ENCODE measurements at regions not wholly inside any gene's neighbourhood (a gene's known extent, or its start where the extent isn't known, plus 50 kb on each side); places are given as distances from the start of the nearest gene placed in this dataset.

GRCh38 chr12:115444346-115444745 is 760.4 kb upstream of the TBX3 start:
- no peak for TF ChIP-seq CTCF (IDR thresholded peaks at IDR 0.05 in 4 of 5, conservative IDR thresholded peaks at IDR 0.05 in 1 of 5)
- no peak for TF ChIP-seq POLR2A (IDR thresholded peaks at IDR 0.05)

Data from gastrocnemius medialis (tissue), 4 donors.